Loucy (cell line): ENCODE measurements at regions not wholly inside any gene's neighbourhood (a gene's known extent, or its start where the extent isn't known, plus 50 kb on each side); places are given as distances from the start of the nearest gene placed in this dataset.

Experiments
- EZH2phosphoT487 ChIP-seq: fragments of 200-600 bp; IDR thresholded peaks from 2 replicates; pipeline ENCODE4 v1.6.1; 2018; ENCODE audit warnings: antibody characterized with exemption, mild to moderate bottlenecking, moderate library complexity, borderline replicate concordance
- TF ChIP-seq, protein P1 (sequence below): fragments of 200-600 bp; sonication (generic); conservative IDR thresholded peaks from 2 replicates; pipeline ENCODE4 v1.5.1; 2014; ENCODE audit warnings: mild to moderate bottlenecking, antibody characterized with exemption, low read length

GRCh38 chr10:105982735-105983134, 1181.8 kb downstream of the SORCS1 start:
- TF ChIP-seq, protein P1, sequence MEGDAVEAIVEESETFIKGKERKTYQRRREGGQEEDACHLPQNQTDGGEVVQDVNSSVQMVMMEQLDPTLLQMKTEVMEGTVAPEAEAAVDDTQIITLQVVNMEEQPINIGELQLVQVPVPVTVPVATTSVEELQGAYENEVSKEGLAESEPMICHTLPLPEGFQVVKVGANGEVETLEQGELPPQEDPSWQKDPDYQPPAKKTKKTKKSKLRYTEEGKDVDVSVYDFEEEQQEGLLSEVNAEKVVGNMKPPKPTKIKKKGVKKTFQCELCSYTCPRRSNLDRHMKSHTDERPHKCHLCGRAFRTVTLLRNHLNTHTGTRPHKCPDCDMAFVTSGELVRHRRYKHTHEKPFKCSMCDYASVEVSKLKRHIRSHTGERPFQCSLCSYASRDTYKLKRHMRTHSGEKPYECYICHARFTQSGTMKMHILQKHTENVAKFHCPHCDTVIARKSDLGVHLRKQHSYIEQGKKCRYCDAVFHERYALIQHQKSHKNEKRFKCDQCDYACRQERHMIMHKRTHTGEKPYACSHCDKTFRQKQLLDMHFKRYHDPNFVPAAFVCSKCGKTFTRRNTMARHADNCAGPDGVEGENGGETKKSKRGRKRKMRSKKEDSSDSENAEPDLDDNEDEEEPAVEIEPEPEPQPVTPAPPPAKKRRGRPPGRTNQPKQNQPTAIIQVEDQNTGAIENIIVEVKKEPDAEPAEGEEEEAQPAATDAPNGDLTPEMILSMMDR = no peak
- TF ChIP-seq EZH2phosphoT487 = no peak
